WTC11 (cell line): ENCODE measurements at regions not wholly inside any gene's neighbourhood (a gene's known extent, or its start where the extent isn't known, plus 50 kb on each side); places are given as distances from the start of the nearest gene placed in this dataset.

ENCODE experiments used
- AR ChIP-seq: fragments of 250-450 bp; sonication (Bioruptor Pico); IDR thresholded peaks from 2 replicates; pipeline ENCODE4 v1.9.0; 2021; ENCODE audit warnings: mild to moderate bottlenecking
- CBFB ChIP-seq: sonication (generic); formaldehyde crosslinking; IDR thresholded peaks from 2 replicates; pipeline ENCODE4 v1.8.1; 2022; ENCODE audit warnings: mild to moderate bottlenecking, low read depth, missing genetic modification reagents
- CREB1 ChIP-seq: sonication (generic); formaldehyde crosslinking; IDR thresholded peaks from 2 replicates; pipeline ENCODE4 v1.8.0; 2023; ENCODE audit warnings: mild to moderate bottlenecking, missing genetic modification reagents
- CTCF ChIP-seq: fragments of 200-600 bp; IDR thresholded peaks from 2 replicates; pipeline ENCODE4 v1.8.0; 2022; ENCODE audit warnings: antibody characterized with exemption
- EMX1 ChIP-seq: fragments of 250-450 bp; sonication (Bioruptor Pico); IDR thresholded peaks from 2 replicates; pipeline ENCODE4 v1.8.0; 2021; ENCODE audit warnings: mild to moderate bottlenecking
- JUN ChIP-seq: sonication (generic); formaldehyde crosslinking; IDR thresholded peaks from 2 replicates; pipeline ENCODE4 v1.8.0; 2023; ENCODE audit warnings: mild to moderate bottlenecking, missing genetic modification reagents
- ZBTB21 ChIP-seq: sonication (generic); formaldehyde crosslinking; IDR thresholded peaks from 2 replicates; pipeline ENCODE4 v1.8.1; 2023; ENCODE audit warnings: mild to moderate bottlenecking, missing genetic modification reagents, borderline replicate concordance
- ZNF121 ChIP-seq: sonication (generic); formaldehyde crosslinking; IDR thresholded peaks from 2 replicates; pipeline ENCODE4 v1.8.0; 2023; ENCODE audit warnings: missing genetic modification reagents
- ZNF512 ChIP-seq: sonication (generic); formaldehyde crosslinking; IDR thresholded peaks from 2 replicates; pipeline ENCODE4 v1.8.1; 2022; ENCODE audit warnings: missing genetic modification reagents, borderline replicate concordance

GRCh38 chr7:156380261-156380660 is 260.3 kb upstream of the RNF32 start:
- TF ChIP-seq JUN (no peak), CTCF (no peak), CBFB (CRISPR knock-in tag) (no peak), AR (CRISPR knock-in tag) (no peak), ZBTB21 (CRISPR knock-in tag) (no peak), ZNF512 (CRISPR knock-in tag) (no peak), CREB1 (CRISPR knock-in tag) (no peak), ZNF121 (CRISPR knock-in tag) (no peak), EMX1 (CRISPR knock-in tag) (no peak)
